Activated CD8-positive, alpha-beta T cell treated with anti-CD3 and anti-CD28 coated beads for 36 hours (primary cell): ENCODE measurements at regions not wholly inside any gene's neighbourhood (a gene's known extent, or its start where the extent isn't known, plus 50 kb on each side); places are given as distances from the start of the nearest gene placed in this dataset.
A peak's percentile ranks its signal among the peaks of the same experiment; 100 is the strongest.

ENCODE experiments used
- ATAC-seq: fragments of 200-7000 bp; cut with Tn5 transposase; one replicate; pipeline ENCODE4 v1.10.0; 2021; ENCODE audit warnings: mild to moderate bottlenecking, moderate library complexity
- CTCF ChIA-PET: fragments of 350-600 bp; sonication (Branson Sonifier 250); formaldehyde crosslinking; loops from one replicate; lab custom pipeline; 2021; ENCODE audit warnings: antibody characterized with exemption; lab: Charles Lee
- POLR2A ChIA-PET: fragments of 350-600 bp; sonication (Branson Sonifier 250); formaldehyde crosslinking; loops from one replicate; lab custom pipeline; 2021; ENCODE audit warnings: antibody characterized with exemption; lab: Charles Lee
- DNase-seq: peaks from one replicate; pipeline ENCODE4 v3.0.0-alpha.2; 2020
- H3K27ac Mint-ChIP-seq: one replicate; pipeline ENCODE4 v1.8.0; 2021; ENCODE audit warnings: mild to moderate bottlenecking, mixed read lengths
- H3K27me3 Mint-ChIP-seq: one replicate; pipeline ENCODE4 v1.8.0; 2021; ENCODE audit warnings: mixed read lengths
- H3K36me3 Mint-ChIP-seq: one replicate; pipeline ENCODE4 v1.8.0; 2021; ENCODE audit warnings: low read depth, mixed read lengths
- H3K4me1 Mint-ChIP-seq: one replicate; pipeline ENCODE4 v1.8.0; 2021; ENCODE audit warnings: low read depth, mixed read lengths
- H3K4me3 Mint-ChIP-seq: one replicate; pipeline ENCODE4 v1.8.0; 2021; ENCODE audit warnings: mild to moderate bottlenecking, moderate library complexity, mixed read lengths
- H3K9me3 Mint-ChIP-seq: one replicate; pipeline ENCODE4 v1.8.0; 2021; ENCODE audit warnings: mixed read lengths
- intact Hi-C: fragments of 100-400 bp; cut with micrococcal nuclease; formaldehyde crosslinking; loops from one replicate; pipeline ENCODE4 v1.10.0; 2022
- TF ChIP-seq, protein P1 (sequence below): fragments of 200-600 bp; IDR thresholded peaks from one replicate; pipeline ENCODE4 v1.8.0; 2022; ENCODE audit warnings: antibody characterized with exemption, mild to moderate bottlenecking

DNA sequence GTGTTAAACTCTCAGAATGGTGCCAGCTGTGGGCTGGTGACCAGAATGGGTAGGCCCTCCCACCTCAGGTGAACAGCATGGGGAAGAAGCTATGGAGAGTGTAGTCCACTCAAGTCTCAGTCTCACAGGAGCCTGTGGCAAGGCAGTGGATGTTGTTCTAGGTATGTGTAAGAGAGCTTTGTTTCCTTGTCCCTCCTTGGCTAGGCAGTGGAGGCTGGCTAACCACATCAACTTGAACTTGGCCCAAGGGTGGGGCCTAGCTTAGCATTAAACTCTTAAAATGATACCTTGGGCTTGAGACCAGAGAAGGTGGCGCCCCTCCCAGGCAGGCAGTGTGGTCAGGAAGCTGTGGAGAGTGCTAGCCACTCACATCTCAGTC, 53.2 kb upstream of the SLC4A10 start:
- Mint-ChIP-seq H3K4me1 (peaks cover 21% of the 10 kb centered on the region), H3K9me3 (no peaks in the 10 kb centered on the region), H3K36me3 (no peaks in the 10 kb centered on the region), H3K27ac (peak overlapping the region; percentile 40), H3K27me3 (peaks cover 7% of the 10 kb centered on the region), H3K4me3 (no peak overlapping the region)
- TF ChIP-seq, protein P1, sequence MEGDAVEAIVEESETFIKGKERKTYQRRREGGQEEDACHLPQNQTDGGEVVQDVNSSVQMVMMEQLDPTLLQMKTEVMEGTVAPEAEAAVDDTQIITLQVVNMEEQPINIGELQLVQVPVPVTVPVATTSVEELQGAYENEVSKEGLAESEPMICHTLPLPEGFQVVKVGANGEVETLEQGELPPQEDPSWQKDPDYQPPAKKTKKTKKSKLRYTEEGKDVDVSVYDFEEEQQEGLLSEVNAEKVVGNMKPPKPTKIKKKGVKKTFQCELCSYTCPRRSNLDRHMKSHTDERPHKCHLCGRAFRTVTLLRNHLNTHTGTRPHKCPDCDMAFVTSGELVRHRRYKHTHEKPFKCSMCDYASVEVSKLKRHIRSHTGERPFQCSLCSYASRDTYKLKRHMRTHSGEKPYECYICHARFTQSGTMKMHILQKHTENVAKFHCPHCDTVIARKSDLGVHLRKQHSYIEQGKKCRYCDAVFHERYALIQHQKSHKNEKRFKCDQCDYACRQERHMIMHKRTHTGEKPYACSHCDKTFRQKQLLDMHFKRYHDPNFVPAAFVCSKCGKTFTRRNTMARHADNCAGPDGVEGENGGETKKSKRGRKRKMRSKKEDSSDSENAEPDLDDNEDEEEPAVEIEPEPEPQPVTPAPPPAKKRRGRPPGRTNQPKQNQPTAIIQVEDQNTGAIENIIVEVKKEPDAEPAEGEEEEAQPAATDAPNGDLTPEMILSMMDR = no peak
- intact Hi-C loops = no loop called here
- ATAC-seq (peak; percentile 60), DNase-seq (peak; percentile 29)
- ChIA-PET POLR2A (no interaction called here), CTCF (interaction anchor here (1.0 to 2.5 kb wide), 4 partner anchors 16 to 584 kb away, joined by 3 to 10 read pairs (median 4); no protein-coding TSS in a partner anchor)
